Neural progenitor cell (in vitro differentiated cells): ENCODE measurements at regions not wholly inside any gene's neighbourhood (a gene's known extent, or its start where the extent isn't known, plus 50 kb on each side); places are given as distances from the start of the nearest gene placed in this dataset.
"Not testable (repeated sequence)": the region's sequence is repeated elsewhere in the genome, so short reads cannot be mapped to it uniquely, and the experiment has no call there.

Experiments used
- DNase-seq: peaks from one replicate; pipeline ENCODE4 v3.0.0-alpha.2; 2016; ENCODE audit warnings: low spot score
- H2AFZ ChIP-seq: fragments of 200-600 bp; sonication (generic); replicated peaks from 2 replicates; pipeline ENCODE4 v1.6.1; 2016; ENCODE audit warnings: antibody characterized with exemption
- H3F3A ChIP-seq: fragments of 200-600 bp; sonication (generic); 2 replicates; pipeline ENCODE4 v1.6.1; 2016; ENCODE audit warnings: antibody characterized with exemption, low read depth
- H3K27ac ChIP-seq: fragments of 200-600 bp; sonication (generic); 2 replicates; pipeline ENCODE4 v1.5.1; 2016; ENCODE audit warnings: mild to moderate bottlenecking
- H3K27me3 ChIP-seq: fragments of 200-600 bp; sonication (generic); 2 replicates; pipeline ENCODE4 v1.6.1; 2016; ENCODE audit warnings: mild to moderate bottlenecking, moderate library complexity
- H3K36me3 ChIP-seq: fragments of 200-600 bp; sonication (generic); 2 replicates; pipeline ENCODE4 v1.5.1; 2016
- H3K4me1 ChIP-seq: fragments of 200-600 bp; sonication (generic); 2 replicates; pipeline ENCODE4 v1.6.1; 2016; ENCODE audit warnings: mixed run types
- H3K4me2 ChIP-seq: fragments of 200-600 bp; sonication (generic); 2 replicates; pipeline ENCODE4 v1.6.1; 2016
- H3K4me3 ChIP-seq: fragments of 200-600 bp; sonication (generic); 2 replicates; pipeline ENCODE4 v1.5.1; 2016
- H3K79me2 ChIP-seq: fragments of 200-600 bp; sonication (generic); 2 replicates; pipeline ENCODE4 v1.6.1; 2016; ENCODE audit warnings: low read depth
- H3K9ac ChIP-seq: fragments of 200-600 bp; sonication (generic); 2 replicates; pipeline ENCODE4 v1.6.1; 2016
- H3K9me3 ChIP-seq: fragments of 200-600 bp; sonication (generic); 2 replicates; pipeline ENCODE4 v1.5.1; 2016; ENCODE audit warnings: low read depth
- H4K20me1 ChIP-seq: fragments of 200-600 bp; sonication (generic); 2 replicates; pipeline ENCODE4 v1.6.1; 2016; ENCODE audit warnings: low read depth
- H3K27ac Mint-ChIP-seq: 3 replicates; pipeline ENCODE4 v1.8.0; 2021; ENCODE audit warnings: mixed read lengths
- H3K27me3 Mint-ChIP-seq: 2 replicates; pipeline ENCODE4 v1.8.0; 2022; ENCODE audit warnings: low read depth, mild to moderate bottlenecking, inconsistent platforms, moderate library complexity, mixed read lengths; ENCODE audit not compliant: insufficient read depth
- H3K36me3 Mint-ChIP-seq: 3 replicates; pipeline ENCODE4 v1.8.0; 2021; ENCODE audit warnings: mixed read lengths
- H3K4me1 Mint-ChIP-seq: 3 replicates; pipeline ENCODE4 v1.8.0; 2021; ENCODE audit warnings: mixed read lengths
- H3K4me3 Mint-ChIP-seq: 3 replicates; pipeline ENCODE4 v1.8.0; 2021; ENCODE audit warnings: mild to moderate bottlenecking, moderate library complexity, mixed read lengths
- H3K9me3 Mint-ChIP-seq: 3 replicates; pipeline ENCODE4 v1.8.0; 2020; ENCODE audit warnings: mixed read lengths
- CTCF ChIP-seq: fragments of 200-600 bp; sonication (generic); IDR thresholded peaks from 2 replicates; pipeline ENCODE4 v1.5.1; 2017; ENCODE audit warnings: antibody characterized with exemption, mild to moderate bottlenecking
- EZH2 ChIP-seq: fragments of 200-600 bp; sonication (generic); IDR thresholded peaks from 2 replicates; pipeline ENCODE4 v1.6.1; 2017; ENCODE audit warnings: antibody characterized with exemption, mild to moderate bottlenecking, moderate library complexity
- EZH2phosphoT487 ChIP-seq: fragments of 200-600 bp; sonication (generic); IDR thresholded peaks from 2 replicates; pipeline ENCODE4 v1.6.1; 2017; ENCODE audit warnings: antibody characterized with exemption

DNA sequence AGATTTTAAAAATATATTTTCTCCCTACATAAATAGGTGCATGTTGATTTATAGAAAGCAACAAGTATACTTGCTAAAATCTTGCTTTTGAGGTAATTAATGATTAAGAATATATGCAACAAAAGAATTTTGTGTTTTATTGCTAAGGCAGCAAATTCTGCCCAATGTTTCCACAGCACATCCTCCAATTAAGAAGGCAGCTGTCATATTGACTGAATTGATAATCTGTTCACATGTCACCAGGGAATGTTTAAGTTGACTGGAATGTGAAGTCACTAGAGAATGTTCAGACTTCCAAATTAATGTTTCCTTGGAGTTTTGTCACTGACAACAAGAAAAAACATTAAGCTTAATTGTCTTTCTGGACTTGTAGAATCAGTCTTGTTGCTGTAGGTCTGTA is 1602.7 kb upstream of the SLC39A10 start:
- H3K9ac ChIP-seq = no peak overlapping the region
- H2AFZ ChIP-seq = no peak overlapping the region
- no peaks in the 10 kb centered on the region for H4K20me1 ChIP-seq
- Mint-ChIP-seq H3K9me3 (no peaks in the 10 kb centered on the region), H3K36me3 (no peaks in the 10 kb centered on the region), H3K4me3 (no peak overlapping the region), H3K27ac (no peak overlapping the region), H3K27me3 (no peaks in the 10 kb centered on the region), H3K4me1 (no peaks in the 10 kb centered on the region)
- peaks cover 7% of the 10 kb centered on the region for H3F3A ChIP-seq
- H3K4me1 ChIP-seq = no peaks in the 10 kb centered on the region
- no peak overlapping the region for H3K4me2 ChIP-seq
- H3K9me3 ChIP-seq = no peaks in the 10 kb centered on the region
- H3K27ac ChIP-seq = no peak overlapping the region
- no peaks in the 10 kb centered on the region for H3K27me3 ChIP-seq
- no peak for DNase-seq
- TF ChIP-seq CTCF (no peak), EZH2 (no peak), EZH2phosphoT487 (no peak)
- H3K79me2 ChIP-seq = no peaks in the 10 kb centered on the region
- no peaks in the 10 kb centered on the region for H3K36me3 ChIP-seq
- H3K4me3 ChIP-seq = no peak overlapping the region

DNA sequence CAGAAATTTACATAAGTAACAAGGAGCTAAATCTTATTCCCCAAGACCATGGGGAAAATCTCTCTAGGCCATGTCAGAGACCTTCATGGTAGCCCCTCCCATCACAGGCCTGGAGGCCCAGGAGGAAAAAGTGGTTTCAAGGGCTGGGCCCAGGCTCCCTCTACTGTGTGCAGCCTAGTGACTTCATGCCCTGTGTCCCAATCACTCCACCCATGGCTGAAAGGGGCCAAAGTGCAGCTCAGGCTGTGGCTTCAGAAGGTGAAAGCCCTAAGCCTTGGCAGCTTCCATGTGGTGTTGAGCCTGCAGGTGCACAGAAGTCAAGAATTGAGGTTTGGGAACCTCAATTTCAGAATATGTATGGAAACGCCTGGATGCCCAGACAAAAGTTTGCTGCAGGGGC is 1612.7 kb upstream of the SLC39A10 start:
- Mint-ChIP-seq H3K9me3 (no peaks in the 10 kb centered on the region), H3K36me3 (no peaks in the 10 kb centered on the region), H3K4me1 (no peaks in the 10 kb centered on the region), H3K27ac (no peak overlapping the region), H3K27me3 (no peaks in the 10 kb centered on the region), H3K4me3 (no peak overlapping the region)
- peaks cover 19% of the 10 kb centered on the region for H3F3A ChIP-seq
- no peak overlapping the region for H3K27ac ChIP-seq
- no peaks in the 10 kb centered on the region for H3K9me3 ChIP-seq
- no peaks in the 10 kb centered on the region for H3K27me3 ChIP-seq
- no peak overlapping the region for H3K4me3 ChIP-seq
- H3K36me3 ChIP-seq = no peaks in the 10 kb centered on the region
- H2AFZ ChIP-seq = no peak overlapping the region
- no peak for DNase-seq
- no peak overlapping the region for H3K9ac ChIP-seq
- no peaks in the 10 kb centered on the region for H3K79me2 ChIP-seq
- TF ChIP-seq CTCF = no peak
- no peak overlapping the region for H3K4me2 ChIP-seq
- H3K4me1 ChIP-seq = no peaks in the 10 kb centered on the region
- no peaks in the 10 kb centered on the region for H4K20me1 ChIP-seq

DNA sequence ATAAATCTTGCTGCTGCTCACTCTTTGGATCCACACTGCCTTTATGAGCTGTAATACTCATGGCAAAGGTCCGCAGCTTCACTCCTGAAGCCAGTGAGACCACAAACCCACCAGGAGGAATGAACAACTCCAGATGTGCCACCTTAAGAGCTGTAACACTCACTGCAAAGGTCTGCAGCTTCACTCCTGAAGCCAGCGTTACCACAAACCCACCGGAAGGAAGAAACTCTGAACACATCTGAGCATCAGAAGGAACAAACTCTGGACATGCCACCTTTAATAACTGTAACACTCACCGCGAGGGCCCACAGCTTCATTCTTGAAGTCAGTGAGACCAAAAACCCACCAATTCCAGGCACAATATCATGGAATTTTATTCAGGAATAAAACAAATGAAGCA is 1635.9 kb upstream of the SLC39A10 start:
- H3K4me1 Mint-ChIP-seq, H3K9me3 ChIP-seq, DNase-seq, H3K9ac ChIP-seq, H3K4me3 ChIP-seq, H3K4me1 ChIP-seq, H3F3A ChIP-seq, H3K27ac Mint-ChIP-seq, H3K27me3 ChIP-seq, H2AFZ ChIP-seq, H3K4me2 ChIP-seq, H3K4me3 Mint-ChIP-seq, H3K9me3 Mint-ChIP-seq, H3K27me3 Mint-ChIP-seq, H3K36me3 ChIP-seq, H4K20me1 ChIP-seq, H3K27ac ChIP-seq, H3K79me2 ChIP-seq, H3K36me3 Mint-ChIP-seq: not testable (repeated sequence)

DNA sequence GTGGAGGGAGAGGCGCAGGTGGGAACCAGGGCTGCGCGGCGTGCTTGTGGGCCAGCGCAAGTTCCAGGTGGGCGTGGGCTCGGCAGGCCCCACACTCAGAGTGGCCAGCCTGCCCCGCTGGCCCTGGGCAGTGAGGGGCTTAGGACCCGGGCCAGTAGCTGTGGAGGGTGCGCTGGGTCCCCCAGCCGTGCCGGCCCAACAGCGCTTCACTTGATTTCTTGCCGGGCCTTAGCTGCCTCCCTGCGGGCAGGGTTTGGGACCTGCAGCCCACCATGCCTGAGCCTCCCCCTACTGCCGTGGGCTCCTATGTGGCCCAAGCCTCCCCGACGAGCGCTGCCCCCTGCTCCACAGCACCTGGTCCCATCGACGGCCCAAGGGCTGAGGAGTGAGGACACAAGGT is 1636.9 kb upstream of the SLC39A10 start:
- no peaks in the 10 kb centered on the region for H3K36me3 Mint-ChIP-seq
- H3K27ac Mint-ChIP-seq = no peak overlapping the region
- Histone ChIP-seq H3K79me2 (no peaks in the 10 kb centered on the region), H4K20me1 (no peaks in the 10 kb centered on the region), H3F3A (no peaks in the 10 kb centered on the region), H3K36me3 (no peaks in the 10 kb centered on the region), H3K4me1 (no peaks in the 10 kb centered on the region), H3K27me3 (no peaks in the 10 kb centered on the region), H3K27ac (no peak overlapping the region), H3K4me3 (no peak overlapping the region), H3K9me3 (peaks cover 5% of the 10 kb centered on the region), H3K9ac (no peak overlapping the region), H2AFZ (no peak overlapping the region), H3K4me2 (no peak overlapping the region)
- H3K4me3 Mint-ChIP-seq = no peak overlapping the region
- H3K4me1 Mint-ChIP-seq = peaks cover 6% of the 10 kb centered on the region
- DNase-seq = no peak
- peaks cover 8% of the 10 kb centered on the region for H3K9me3 Mint-ChIP-seq
- TF ChIP-seq EZH2 = no peak
- TF ChIP-seq CTCF = no peak
- no peak for TF ChIP-seq EZH2phosphoT487
- peaks cover 3% of the 10 kb centered on the region for H3K27me3 Mint-ChIP-seq
